K562 (cell line): ENCODE measurements at regions not wholly inside any gene's neighbourhood (a gene's known extent, or its start where the extent isn't known, plus 50 kb on each side); places are given as distances from the start of the nearest gene placed in this dataset.

ENCODE experiments used
- AFF4 ChIP-seq: sonication (generic); formaldehyde crosslinking; IDR thresholded peaks from 2 replicates; pipeline ENCODE4 v1.8.0; 2023; ENCODE audit warnings: mild to moderate bottlenecking, missing genetic modification reagents
- CREM ChIP-seq: IDR thresholded peaks from 2 replicates; pipeline ENCODE4 v1.6.1; 2014; ENCODE audit warnings: antibody characterized with exemption, low read depth
- ELF1 ChIP-seq: fragments of 200-800 bp; sonication (Bioruptor generic); IDR thresholded peaks from 2 replicates; pipeline ENCODE4 v1.6.1; 2016; ENCODE audit warnings: missing genetic modification characterization, missing compliant biosample characterization
- FOS ChIP-seq: IDR thresholded peaks from 3 replicates; pipeline ENCODE4 v1.6.1; 2011; ENCODE audit not compliant: insufficient read length; ENCODE audit errors: extremely low read depth
- MBD1 ChIP-seq: fragments of 250-450 bp; sonication (Bioruptor Pico); IDR thresholded peaks from 2 replicates; pipeline ENCODE4 v1.8.0; 2022; ENCODE audit warnings: inconsistent platforms
- NCOR1 ChIP-seq: fragments of 450-650 bp; IDR thresholded peaks from 2 replicates; pipeline ENCODE4 v1.6.1; 2016; ENCODE audit warnings: mild to moderate bottlenecking, moderate library complexity
- NFIC ChIP-seq: fragments of 450-650 bp; IDR thresholded peaks from 2 replicates; pipeline ENCODE4 v1.6.1; 2017; ENCODE audit warnings: mild to moderate bottlenecking, inconsistent platforms
- RBM14 ChIP-seq: fragments of 200-400 bp; formaldehyde crosslinking; IDR thresholded peaks from 2 replicates; pipeline ENCODE4 v1.6.1; 2018; ENCODE audit warnings: low read depth, mild to moderate bottlenecking, low read length, moderate library complexity, borderline replicate concordance; ENCODE audit not compliant: insufficient read depth
- SMARCA5 ChIP-seq: fragments of 450-650 bp; IDR thresholded peaks from 2 replicates; pipeline ENCODE4 v1.6.1; 2016
- THRB ChIP-seq: fragments of 450-650 bp; formaldehyde crosslinking; conservative IDR thresholded peaks from 2 replicates; pipeline ENCODE4 v1.4.0; 2022; ENCODE audit warnings: mild to moderate bottlenecking, missing genetic modification characterization
- XRCC3 ChIP-seq: fragments of 450-650 bp; IDR thresholded peaks from 2 replicates; pipeline ENCODE4 v1.6.1; 2017; ENCODE audit warnings: mild to moderate bottlenecking, moderate library complexity
- ZBTB9 ChIP-seq: fragments of 450-650 bp; formaldehyde crosslinking; IDR thresholded peaks from 2 replicates; pipeline ENCODE4 v1.4.0; 2020; ENCODE audit warnings: mild to moderate bottlenecking, moderate library complexity
- ZFP91 ChIP-seq: sonication (generic); formaldehyde crosslinking; IDR thresholded peaks from 2 replicates; pipeline ENCODE4 v1.8.0; 2022; ENCODE audit warnings: mild to moderate bottlenecking, missing genetic modification reagents
- ZNF212 ChIP-seq: fragments of 450-650 bp; formaldehyde crosslinking; IDR thresholded peaks from 2 replicates; pipeline ENCODE4 v1.4.0; 2020; ENCODE audit warnings: mild to moderate bottlenecking
- ZNF316 ChIP-seq: fragments of 450-650 bp; IDR thresholded peaks from 2 replicates; pipeline ENCODE4 v1.6.1; 2016
- ZNF707 ChIP-seq: fragments of 250-450 bp; sonication (Bioruptor Pico); conservative IDR thresholded peaks from 2 replicates; pipeline ENCODE4 v1.8.0; 2022; ENCODE audit warnings: inconsistent platforms, mild to moderate bottlenecking, moderate library complexity

- no peak for TF ChIP-seq AFF4
- TF ChIP-seq MBD1 (CRISPR knock-in tag): no peak
- TF ChIP-seq ZNF316: no peak
- no peak for TF ChIP-seq RBM14
- no peak for TF ChIP-seq ZFP91 (CRISPR knock-in tag)
- TF ChIP-seq ZNF707 (CRISPR knock-in tag): no peak
- TF ChIP-seq ZNF212: no peak
- no peak for TF ChIP-seq SMARCA5
- TF ChIP-seq ZBTB9 (CRISPR knock-in tag): no peak
- no peak for TF ChIP-seq THRB (CRISPR knock-in tag)
- TF ChIP-seq NCOR1: no peak
- no peak for TF ChIP-seq NFIC
- TF ChIP-seq ELF1 (tag): no peak
- TF ChIP-seq CREM: no peak
- TF ChIP-seq XRCC3: no peak
- no peak for TF ChIP-seq FOS
Observed at GRCh38 chr9:651371-651770, 190.1 kb upstream of the DMRT1 start (continued).
